NCI-H524 treated with DMSO at 0.1 percent for 48 hours (cell line): ENCODE measurements at regions not wholly inside any gene's neighbourhood (a gene's known extent, or its start where the extent isn't known, plus 50 kb on each side); places are given as distances from the start of the nearest gene placed in this dataset.
"Not testable (repeated sequence)": the region's sequence is repeated elsewhere in the genome, so short reads cannot be mapped to it uniquely, and the experiment has no call there.

ENCODE experiments used
- DNase-seq: peaks from one replicate; lab custom pipeline; 2025; lab: John Stamatoyannopoulos, UW

DNA sequence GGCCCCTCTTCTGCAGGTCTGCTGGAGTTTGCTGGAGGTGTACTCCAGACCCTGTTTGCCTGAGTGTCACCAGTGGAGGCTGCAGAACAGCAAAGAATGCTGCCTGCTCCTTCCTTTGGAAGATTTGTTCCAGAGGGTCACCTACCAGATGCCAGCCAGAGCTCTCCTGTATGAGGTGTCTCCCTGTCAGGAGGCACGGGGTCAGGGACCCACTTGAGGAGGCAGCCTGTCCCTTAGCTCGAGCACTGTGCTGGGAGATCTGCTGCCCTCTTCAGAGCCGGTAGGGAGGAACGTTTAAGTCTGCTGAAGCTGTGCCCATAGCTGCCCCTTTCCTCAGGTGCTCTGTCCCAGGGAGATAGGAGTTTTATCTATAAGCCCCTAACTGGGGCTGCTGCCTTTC lies 207.9 kb downstream of the FAT3 start:
- no peak for DNase-seq

DNA sequence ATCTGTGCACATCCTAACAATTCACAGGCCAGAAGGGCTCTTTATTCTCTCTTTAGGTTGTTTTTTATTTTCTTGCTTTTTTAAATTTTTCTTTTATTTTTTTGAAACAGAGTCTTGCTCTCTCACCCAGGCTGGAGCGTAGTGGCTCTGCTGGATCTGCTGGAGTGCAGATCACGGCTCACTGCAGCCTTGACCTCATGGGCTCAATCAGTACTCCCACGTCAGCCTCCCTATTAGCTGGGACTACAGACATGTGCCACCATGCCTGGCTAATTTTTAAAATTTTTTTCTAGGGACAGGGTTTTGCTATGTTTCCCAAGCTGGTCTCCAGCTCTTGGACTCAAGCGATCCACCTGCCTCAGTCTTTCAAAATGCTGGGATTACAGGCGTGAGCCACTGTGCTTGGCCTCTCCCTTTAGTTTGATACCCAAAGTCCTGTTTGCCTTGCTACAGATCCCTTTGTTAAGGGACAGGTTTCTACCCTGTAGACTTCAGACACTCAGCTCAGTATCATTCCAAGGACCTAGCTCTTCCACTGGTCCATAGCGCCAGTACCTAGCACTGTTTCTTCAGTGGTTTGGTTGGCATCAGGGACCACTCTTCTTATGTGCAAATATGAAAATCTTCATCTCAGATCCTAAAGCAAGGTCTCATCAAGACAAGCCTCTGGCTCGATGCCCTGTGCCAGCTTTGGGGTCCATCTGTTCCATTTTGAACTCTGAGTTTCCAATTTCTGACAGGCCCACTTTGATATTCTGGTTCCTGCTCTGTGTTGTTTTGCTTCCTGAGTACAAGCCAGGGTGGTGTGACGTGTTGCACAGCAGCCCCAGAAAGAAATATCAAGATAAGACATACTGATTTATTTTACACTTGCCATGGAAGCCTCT lies 211.7 kb downstream of the FAT3 start:
- DNase-seq, result no peak

DNA sequence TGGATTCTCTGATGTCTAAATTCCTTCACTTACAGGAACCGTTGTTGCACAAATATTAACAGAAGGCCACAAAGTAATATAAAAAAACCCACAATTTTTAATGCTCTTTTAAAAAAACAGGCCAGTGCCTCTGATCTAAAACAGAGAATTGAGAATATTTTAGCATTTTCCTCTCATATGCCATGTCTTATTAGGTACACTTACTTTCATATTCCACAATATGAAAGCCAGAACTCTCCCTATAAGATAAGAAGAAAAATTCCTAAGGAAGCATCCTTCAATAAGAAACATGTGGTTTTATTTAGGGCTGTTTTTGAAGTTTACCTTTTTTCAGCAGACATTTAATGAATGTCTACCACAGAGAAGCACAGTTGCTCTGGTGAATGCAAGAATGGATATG lies 214.5 kb downstream of the FAT3 start:
- DNase-seq, result no peak

DNA sequence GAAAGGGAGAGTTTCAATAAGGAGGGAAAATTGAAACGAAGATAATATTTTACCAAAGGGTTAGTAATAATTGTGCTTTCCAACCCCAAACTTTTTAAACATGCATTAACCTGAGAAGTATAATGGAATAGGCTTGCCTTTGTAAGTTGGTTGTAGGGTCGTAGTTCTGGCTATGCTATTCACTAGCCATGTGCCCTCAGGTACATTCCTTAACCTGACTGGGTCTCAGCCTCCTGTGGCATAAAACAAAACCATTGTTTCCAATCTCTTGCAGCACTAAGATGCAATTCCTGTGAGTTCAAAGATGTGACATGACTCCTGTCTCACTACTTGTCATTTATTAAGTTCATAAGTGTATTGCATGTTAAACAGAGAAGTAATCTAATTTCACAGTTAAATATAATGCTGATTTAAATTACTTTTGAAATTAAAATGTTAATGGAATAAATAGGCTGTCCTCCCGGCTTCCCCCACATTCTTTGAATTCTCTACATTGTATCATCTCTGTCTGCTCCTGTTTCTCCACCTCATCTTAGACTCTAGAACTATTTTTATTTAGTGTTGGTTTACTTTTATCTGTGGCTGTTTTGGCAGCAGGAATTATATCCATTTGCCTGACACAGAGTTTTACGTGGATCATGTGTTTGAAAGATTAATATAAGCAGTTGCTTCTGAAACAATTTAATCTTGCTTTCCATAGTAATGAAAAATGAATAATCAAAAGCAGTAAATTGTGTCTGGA lies 216.3 kb downstream of the FAT3 start:
- DNase-seq, result no peak

DNA sequence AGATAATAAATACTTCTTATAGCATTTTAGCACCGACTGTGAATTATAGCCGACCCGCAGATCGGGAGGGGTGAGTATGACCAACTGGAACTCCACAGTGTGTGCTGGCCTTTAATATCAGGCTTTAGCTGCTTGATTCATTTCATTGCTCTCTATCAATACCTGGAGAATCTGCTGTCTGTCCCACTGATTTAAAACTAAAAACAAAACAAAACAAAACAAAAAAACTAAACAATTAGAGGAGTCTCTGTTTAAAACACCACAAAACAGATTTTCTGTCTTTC lies 216.8 kb downstream of the FAT3 start:
- no peak for DNase-seq

DNA sequence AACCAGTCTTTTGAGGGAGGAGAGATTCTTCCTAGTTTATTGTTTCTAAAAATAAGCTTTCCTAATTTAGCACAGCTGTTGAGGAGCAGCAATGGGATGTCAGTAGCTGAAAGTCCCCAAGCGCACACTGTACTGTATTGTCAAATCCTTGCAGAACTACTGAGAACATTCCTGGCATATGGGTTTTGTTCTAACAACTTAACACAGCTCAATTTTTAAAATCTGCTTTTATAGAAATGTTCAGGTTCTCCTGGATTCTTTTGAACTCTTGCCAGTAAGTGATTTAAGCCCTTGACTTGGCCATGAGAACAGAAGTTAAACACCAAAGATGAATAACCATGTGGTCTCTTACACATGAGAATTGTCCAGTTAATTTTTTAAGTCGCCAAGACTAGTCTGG lies 218.6 kb downstream of the FAT3 start:
- DNase-seq, result no peak

DNA sequence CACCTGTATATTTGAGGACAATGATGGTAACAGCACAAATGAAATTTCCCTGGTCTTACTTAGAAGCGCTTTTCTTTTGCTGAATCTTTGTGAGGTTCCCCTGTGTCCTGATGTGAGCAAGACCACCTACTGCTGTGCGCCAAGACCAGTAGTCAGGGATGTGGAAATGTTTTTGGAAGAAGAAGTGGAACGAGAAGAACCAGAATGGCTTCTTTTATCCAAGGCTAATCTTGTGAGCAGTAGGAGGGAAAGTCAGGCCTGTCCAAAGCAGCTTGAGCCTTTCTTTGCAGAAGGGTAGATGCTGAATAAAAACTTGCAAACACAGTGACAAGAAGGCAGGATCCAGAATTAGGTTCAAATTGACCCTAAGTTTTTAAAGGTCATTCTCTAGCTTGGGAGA lies 223.0 kb downstream of the FAT3 start:
- DNase-seq, result no peak

DNA sequence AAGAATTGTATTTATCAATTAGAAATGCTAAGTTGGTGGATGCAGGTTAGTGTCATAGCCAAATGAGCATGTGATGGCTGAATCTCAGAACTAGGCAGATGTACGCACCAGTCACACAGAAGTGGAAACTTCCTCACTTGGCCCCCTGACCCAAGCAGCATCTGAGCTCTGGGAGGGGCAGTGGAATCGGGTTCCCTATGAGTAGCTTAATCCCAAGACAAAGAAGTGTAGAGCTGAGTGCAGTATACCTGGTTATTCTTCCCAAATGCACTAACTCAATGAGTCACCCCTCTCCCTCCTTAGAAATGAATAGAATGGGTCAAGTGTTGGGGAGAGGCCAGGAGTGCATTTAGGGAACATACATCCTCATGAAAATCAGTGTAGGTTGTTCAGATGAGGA lies 224.6 kb downstream of the FAT3 start:
- DNase-seq, result no peak

DNA sequence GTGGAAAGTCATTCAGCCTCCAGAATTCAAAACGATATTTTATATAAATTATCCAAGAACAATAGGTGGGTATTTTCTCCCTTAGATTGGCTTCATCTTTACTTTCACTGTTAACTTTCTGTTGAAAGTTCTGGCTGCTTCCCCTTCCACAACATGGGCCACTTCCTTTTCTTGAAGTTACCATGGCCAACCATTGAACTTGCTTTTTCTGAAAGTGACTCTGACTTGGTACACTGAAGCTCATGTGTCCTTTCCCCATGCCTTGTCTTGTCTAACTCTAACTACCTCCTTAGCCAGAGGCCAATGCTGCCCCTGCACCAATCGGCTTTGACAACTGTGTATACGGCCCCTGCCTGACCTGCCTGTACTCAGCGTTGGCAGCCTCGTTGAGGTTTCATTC lies 225.2 kb downstream of the FAT3 start:
- no peak for DNase-seq

DNA sequence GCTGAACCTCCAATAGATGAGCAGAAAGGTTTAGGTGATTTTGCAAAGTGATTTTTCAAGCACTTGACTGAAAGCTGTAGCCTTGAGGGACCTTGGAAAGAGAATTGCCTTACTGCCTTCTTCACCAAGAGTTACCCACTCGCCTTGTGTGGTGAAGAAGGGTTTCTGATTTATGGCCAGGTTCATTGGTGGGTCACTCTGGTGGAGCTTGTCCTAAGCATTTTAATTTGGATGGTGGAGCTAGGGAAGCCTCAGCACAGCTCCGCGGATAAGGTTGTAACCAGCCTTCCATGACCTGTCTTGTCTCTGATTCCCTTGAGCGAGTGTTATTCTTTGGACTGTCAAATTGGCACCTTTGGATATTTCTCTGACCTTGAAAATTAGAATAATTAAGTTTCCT lies 226.4 kb downstream of the FAT3 start:
- DNase-seq, result no peak

DNA sequence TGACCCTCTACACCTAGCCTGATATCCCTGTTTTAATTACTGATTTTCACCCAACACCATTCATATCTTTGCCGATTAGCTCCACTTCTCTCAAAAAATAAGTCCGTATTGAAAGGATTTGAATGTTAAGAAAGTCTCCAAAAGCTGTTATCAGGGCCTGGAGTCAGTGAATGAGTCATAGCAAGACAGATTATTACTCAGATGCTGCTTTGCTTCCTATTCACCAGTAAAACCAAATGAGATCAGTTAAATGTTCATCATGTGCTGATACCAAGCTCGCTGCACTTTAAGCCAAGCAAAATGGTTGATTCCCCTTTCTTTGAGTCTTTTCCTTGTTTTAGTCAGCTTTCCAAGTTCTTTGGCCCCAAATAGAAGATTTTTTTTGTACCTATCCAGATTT lies 228.4 kb downstream of the FAT3 start:
- DNase-seq, result no peak

DNA sequence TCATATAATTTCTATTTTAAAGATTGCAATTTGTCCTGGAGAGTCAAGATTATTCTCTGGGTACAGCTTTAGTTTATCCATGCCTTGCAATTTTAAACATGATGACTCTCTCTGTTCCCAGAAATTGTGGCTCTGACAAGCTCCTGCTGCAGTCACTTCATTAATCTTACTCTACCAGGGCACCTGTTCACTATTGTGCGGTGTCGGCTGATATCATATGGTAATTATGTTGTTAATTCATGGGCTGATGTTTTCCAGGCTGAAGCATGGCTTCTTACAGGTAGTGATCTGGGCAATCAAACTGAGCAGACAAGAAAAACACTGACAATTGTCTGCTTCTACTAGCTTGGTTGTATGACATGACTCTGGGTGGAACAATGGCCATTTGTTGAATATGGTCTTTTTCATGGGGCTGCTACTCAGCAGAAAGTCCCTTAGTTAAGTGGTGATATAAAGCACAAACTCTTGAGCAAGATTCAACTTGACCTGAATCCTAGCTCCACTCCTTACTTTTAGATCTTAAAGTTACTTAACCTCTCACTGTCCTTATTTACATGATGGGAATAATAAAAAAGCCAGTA lies 230.7 kb downstream of the FAT3 start:
- peak; percentile 34 for DNase-seq

DNA sequence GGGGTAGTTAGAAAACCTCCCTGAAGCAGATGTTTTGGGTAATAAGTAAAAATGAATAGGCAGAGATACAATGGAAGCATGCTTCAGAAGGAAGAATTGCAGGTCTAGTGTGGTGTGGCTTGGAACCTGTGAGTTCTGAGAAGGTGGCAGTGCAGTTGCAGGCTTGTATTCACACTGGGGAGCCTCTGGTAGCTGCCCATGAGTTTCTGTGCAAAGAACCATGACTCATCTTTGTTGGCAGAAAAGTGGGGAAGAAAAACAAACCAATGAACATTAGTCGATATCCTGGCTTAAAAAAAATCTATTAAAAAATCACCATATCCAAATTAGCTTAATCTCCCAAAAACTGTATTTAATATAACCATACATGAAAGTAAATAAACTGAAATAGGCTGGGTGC lies 232.6 kb downstream of the FAT3 start:
- DNase-seq, result no peak

DNA sequence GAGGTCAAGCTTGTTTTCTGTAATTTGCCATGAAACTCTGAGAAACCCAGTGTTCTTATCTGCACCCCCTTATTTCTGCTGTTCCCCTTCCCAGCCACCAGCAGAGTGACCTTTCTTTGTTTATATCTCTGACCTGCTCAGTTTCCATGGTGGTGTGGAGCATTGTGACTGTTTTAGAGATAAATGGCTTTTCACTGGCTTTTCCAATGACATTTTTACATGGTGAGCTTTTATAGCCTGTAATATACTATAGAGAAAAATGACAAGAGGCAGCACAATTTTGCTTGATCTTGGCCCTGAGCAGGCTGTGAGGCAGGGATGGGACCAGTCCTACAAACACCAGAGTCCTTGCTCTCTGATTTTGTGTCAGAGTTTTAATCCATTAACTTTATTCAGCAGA lies 233.9 kb downstream of the FAT3 start:
- no peak for DNase-seq

DNA sequence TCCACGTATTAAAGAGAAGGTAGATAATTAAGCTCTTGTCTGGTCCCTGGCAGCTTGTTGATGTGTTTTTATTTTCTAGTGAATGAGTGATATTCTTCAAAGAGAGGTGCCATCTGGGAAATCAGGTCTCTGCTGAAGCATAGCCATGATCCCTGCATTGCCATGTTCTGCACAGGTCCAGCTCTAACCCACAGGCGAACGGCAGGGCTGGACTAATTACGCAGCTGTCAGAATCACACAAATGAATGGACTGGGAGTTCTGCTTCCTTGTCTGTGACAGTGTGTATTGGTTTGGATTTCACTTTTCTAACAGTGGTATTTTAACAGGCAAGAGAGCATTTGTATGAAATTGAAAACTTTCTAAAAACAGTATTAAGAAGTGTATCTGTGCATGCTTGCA lies 235.6 kb downstream of the FAT3 start:
- no peak for DNase-seq

DNA sequence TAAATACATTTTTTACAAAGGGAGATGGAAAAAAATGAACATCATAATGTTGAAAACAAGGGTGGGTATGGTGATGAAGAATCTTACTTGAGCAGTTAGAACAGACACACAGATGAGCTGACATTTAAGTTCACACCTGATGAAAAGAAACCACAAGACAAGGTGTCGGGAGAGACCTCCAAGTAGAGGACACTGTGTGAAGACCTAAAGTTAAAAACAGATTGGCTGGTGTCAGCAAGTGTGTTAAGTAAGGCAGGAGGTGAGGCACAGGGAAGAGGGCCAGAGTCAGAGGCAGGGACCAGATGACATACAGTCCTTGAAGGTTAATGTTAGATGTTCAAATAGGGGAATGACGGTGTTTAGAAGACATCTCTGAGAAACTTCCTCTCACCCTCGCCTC lies 236.8 kb downstream of the FAT3 start:
- DNase-seq, result no peak

DNA sequence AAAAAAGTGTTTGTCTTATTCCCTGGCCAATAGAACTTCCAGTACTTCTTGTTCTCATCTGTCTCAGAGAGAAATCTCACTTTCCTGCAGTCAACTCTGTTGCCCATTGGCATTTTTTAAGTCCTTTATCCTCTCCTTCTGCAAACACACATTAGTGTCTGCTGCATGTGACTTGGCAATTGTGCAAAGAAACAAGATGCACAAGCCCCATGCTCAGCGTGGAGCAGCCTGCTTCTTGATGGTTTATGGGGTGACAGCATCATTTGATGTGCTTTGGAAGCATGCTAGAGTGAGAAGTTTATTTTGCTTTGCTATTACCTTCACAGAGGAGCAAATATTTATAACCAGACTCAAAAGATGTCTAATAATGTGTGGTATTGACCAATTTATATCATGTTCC lies 238.2 kb downstream of the FAT3 start:
- no peak for DNase-seq

DNA sequence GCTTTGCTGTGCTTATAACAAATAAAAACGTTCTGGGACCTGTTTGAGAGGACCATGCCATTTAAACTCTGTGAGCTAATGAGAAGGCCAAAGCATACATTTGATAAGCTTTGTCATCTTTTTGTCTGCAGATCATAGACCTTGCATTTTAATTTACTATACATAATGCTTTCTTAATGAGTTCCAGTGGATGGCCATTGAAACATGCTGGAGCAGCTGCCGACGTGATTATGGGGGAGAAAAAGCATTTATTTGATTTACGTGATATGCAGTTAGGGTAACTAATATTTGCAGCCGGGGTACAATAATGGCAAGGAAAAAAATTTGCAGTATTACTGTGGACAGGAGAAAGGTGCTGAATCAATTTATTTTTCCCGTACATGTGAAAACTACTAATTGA lies 240.2 kb downstream of the FAT3 start:
- no peak for DNase-seq

DNA sequence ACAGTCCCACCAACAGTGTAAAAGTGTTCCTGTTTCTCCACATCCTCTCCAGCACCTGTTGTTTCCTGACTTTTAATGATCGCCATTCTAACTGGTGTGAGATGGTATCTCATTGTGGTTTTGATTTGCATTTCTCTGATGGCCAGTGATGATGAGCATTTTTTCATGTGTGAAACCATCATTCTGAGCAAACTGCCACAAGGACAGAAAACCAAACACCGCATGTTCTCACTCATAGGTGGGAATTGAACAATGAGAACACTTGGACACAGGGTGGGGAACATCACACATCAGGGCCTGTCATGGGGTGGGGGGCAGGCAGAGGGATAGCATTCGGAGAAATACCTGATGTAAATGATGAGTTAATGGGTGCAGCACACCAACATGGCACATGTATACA lies 240.8 kb downstream of the FAT3 start:
- not testable (repeated sequence) for DNase-seq

DNA sequence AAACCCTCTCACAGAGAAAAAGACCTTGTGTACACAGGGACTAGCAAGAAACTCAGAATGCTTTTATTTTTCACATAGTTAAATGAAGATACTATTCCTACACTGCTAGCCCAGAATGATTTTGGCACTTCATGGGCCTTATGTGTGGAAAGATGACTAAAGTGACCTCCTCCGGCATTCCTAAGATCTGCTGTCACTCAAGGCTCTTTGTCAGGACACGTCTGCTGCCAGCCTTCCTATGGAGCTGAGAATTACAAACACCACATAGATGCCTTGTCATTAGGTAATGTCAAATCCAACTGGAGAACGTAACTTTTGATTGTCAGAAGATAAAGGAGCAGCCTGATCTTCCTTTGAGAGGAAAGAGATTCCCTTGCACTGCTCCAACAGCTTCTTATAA lies 249.1 kb downstream of the FAT3 start:
- no peak for DNase-seq

DNA sequence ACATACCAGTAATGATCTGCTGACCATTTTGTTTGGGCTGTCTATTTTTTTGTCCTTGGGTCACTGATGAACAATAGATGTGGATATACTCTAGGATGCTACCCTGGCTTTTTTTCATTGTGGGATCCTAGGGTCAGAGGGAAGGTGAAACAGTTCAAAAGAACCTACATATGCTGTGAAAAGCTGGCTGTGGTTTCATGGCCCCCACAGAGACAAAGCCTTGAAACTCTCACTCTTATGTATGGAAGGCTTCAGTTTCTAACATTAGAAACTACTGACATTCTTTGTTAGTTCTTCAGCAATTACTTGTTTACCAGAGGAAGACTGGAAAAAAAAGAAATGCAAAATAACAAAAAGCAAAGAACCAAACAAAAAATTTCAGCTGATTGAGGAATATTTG lies 250.7 kb downstream of the FAT3 start:
- DNase-seq, result no peak

DNA sequence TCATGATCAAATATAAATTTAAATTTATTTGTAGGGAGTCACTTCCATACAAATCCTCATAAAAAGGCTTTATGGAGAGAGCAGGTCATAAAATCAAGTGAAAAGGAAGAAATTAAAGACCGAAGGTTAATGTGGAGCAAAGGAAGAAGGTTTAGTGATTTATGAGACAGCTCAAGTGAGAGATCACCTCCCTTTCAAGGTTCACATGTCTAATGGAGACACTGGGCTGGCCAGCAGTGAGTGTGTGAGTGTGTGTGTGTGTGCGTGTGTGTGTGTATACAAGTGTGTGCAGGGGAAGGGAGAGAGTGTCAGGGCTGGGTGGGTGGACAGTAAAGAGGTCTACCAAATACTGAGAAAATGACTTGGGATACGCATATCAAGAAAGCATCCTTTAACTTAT lies 251.2 kb downstream of the FAT3 start:
- DNase-seq, result no peak

DNA sequence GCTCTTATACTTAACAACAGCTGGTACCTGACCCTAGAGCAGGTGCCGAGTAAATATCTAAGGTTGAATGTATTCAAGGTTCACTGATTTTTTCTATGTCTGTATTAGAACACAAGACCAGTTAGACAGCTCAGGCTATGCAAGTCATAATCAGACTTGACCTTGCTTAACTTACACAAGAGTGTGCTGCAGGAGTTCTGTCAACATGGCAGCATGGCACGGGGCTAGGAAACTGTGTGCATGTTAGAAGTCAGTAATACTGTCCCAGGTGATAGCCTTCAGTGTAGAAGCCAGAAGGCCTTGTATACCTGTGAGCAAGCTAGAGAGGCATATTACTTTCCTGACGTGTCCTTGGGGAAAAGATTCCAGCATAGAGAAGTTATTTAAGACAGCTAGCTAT lies 253.1 kb downstream of the FAT3 start:
- DNase-seq, result no peak

DNA sequence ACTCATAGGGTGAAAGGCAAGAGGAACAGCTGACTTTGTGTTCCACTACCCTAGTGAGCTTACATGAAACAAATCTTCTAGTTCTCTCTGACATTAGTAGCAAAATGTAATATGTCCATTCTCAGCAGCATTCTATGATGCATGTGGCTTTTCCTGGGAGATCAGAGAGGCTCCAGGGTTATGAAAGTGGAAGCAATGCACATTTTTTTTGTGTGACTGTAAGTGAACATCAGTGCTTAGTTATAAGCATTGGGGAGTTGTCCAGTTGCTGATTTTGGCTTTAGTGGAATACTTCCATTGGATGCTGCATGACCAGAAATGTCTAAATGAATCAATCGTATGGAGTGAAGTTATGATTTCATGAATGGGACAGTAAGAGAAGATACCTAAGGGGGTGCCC lies 255.9 kb downstream of the FAT3 start:
- no peak for DNase-seq
